Effector memory CD8-positive, alpha-beta T cell (primary cell): ENCODE measurements at regions not wholly inside any gene's neighbourhood (a gene's known extent, or its start where the extent isn't known, plus 50 kb on each side); places are given as distances from the start of the nearest gene placed in this dataset.

Experiments used
- ATAC-seq: fragments of 150-1000 bp; cut with Tn5 transposase; replicated peaks from 2 replicates; pipeline ENCODE4 v1.10.0; 2021; ENCODE audit warnings: mild to moderate bottlenecking, moderate library complexity
- DNase-seq, 3 experiments: peaks; one replicate each; pipeline ENCODE4 v3.0.0; 2021
- H3K27ac Mint-ChIP-seq, 2 donors: one replicate each; pipeline ENCODE4 v1.8.0; 2022; ENCODE audit warnings: mild to moderate bottlenecking in 2 of 2, mixed read lengths in 2 of 2, moderate library complexity in 2 of 2
- H3K27me3 Mint-ChIP-seq, 2 donors: one replicate each; pipeline ENCODE4 v1.8.0; 2022; ENCODE audit warnings: mixed read lengths in 2 of 2
- H3K36me3 Mint-ChIP-seq: one replicate; pipeline ENCODE4 v1.8.0; 2022; ENCODE audit warnings: mild to moderate bottlenecking, moderate library complexity, mixed read lengths; ENCODE audit not compliant: insufficient read depth
- H3K4me1 Mint-ChIP-seq, 2 donors: one replicate each; pipeline ENCODE4 v1.8.0; 2022; ENCODE audit warnings: low read depth in 2 of 2, mixed read lengths in 2 of 2
- H3K4me3 Mint-ChIP-seq, 2 donors: one replicate each; pipeline ENCODE4 v1.8.0; 2022; ENCODE audit warnings: mild to moderate bottlenecking in 2 of 2, mixed read lengths in 2 of 2, moderate library complexity in 2 of 2
- H3K9me3 Mint-ChIP-seq, 2 donors: one replicate each; pipeline ENCODE4 v1.8.0; 2022; ENCODE audit warnings: mixed read lengths in 2 of 2

DNA sequence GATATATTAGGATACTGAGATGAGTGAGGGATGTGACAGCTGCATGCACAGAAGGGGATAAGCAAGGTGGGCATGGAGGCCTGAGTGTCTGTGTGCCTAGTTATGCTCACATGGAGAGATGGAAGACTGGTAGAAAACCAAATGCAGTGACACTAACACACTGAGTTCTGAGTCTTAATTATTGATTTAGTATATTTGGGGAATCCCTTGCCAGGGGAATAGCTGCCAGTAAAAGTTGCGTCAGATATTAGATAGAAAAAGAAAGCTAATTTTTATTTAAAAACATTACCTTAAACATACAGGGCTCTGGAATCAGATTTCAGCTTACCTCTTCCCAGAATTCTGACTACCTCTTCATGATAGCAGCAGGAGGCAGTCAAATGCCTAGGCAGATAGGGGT, 620.5 kb downstream of the METTL15 start:
- no peak for DNase-seq
- peaks cover 0 to 4% of the 10 kb centered on the region in 2 donors for H3K9me3 Mint-ChIP-seq

DNA sequence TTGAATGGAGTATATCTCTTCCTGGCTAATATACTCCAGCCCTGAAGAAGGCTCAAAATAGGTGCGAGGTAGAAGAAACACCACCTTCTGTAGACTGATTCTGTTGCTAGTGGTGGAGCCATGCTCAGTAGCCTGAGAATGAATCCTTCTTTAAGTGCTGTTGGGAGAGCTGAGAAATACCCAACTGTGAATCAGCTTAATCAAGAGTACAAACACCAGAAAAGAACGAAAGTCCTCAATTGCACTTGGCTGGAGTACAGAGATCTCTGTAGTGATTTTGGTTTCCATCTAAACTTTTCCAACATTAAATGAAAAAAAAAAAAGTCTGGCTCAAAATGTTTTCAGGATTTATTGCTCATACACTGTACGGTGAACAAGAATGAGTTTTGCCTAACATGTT, 619.1 kb downstream of the METTL15 start:
- Mint-ChIP-seq H3K4me3 (no peak overlapping the region), H3K4me1 (no peaks in the 10 kb centered on the region), H3K27me3 (no peaks in the 10 kb centered on the region), H3K36me3 (no peaks in the 10 kb centered on the region), H3K27ac (no peak overlapping the region), H3K9me3 (no peaks in the 10 kb centered on the region)
- ATAC-seq = no peak
- DNase-seq = no peak

More for the DNA sequence above, 620.5 kb downstream of the METTL15 start:
- no peaks in the 10 kb centered on the region for H3K4me1 Mint-ChIP-seq
- no peaks in the 10 kb centered on the region for H3K36me3 Mint-ChIP-seq
- no peak overlapping the region for H3K27ac Mint-ChIP-seq
- no peaks in the 10 kb centered on the region for H3K27me3 Mint-ChIP-seq
- no peak for ATAC-seq
- H3K4me3 Mint-ChIP-seq = no peak overlapping the region

DNA sequence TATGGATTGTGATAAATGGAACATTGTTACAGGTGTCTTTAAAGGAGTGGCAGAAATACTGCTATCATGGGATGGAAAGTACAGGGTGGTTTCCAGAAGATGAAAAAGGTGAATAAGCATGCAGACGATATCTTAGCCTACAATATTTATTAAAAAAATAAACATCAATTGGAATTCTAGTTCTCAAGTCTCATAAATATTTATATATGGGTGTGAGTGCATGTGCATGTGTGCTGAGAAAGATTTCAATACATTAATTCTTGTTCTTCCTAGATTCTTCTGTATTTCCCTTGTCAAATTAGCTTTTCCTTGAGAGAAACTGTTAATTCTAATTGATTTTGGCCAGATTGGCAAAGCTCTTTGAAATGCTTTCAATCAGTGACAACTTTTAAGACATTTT, 618.2 kb downstream of the METTL15 start:
- H3K36me3 Mint-ChIP-seq = no peaks in the 10 kb centered on the region
- ATAC-seq (no peak), DNase-seq (no peak)
- H3K27ac Mint-ChIP-seq = no peak overlapping the region
- no peaks in the 10 kb centered on the region for H3K27me3 Mint-ChIP-seq
- H3K4me1 Mint-ChIP-seq = no peaks in the 10 kb centered on the region
- H3K9me3 Mint-ChIP-seq = no peaks in the 10 kb centered on the region
- no peak overlapping the region for H3K4me3 Mint-ChIP-seq

GRCh38 chr11:28715726-28716125, 607.5 kb downstream of the METTL15 start:
- ATAC-seq (no peak), DNase-seq (no peak)
- no peaks in the 10 kb centered on the region for H3K27me3 Mint-ChIP-seq
- no peaks in the 10 kb centered on the region for H3K36me3 Mint-ChIP-seq
- no peak overlapping the region for H3K27ac Mint-ChIP-seq
- H3K9me3 Mint-ChIP-seq = peaks cover 0 to 6% of the 10 kb centered on the region in 2 donors
- H3K4me3 Mint-ChIP-seq = no peak overlapping the region
- H3K4me1 Mint-ChIP-seq = no peaks in the 10 kb centered on the region

- H3K4me1 Mint-ChIP-seq = no peaks in the 10 kb centered on the region
- H3K27me3 Mint-ChIP-seq = no peaks in the 10 kb centered on the region
- peaks cover 0 to 6% of the 10 kb centered on the region in 2 donors for H3K9me3 Mint-ChIP-seq
- ATAC-seq = no peak
- H3K4me3 Mint-ChIP-seq = no peak overlapping the region
- H3K36me3 Mint-ChIP-seq = no peaks in the 10 kb centered on the region
- no peak overlapping the region for H3K27ac Mint-ChIP-seq
- DNase-seq = no peak
Observed at GRCh38 chr11:28713850-28714249, 605.7 kb downstream of the METTL15 start.

DNA sequence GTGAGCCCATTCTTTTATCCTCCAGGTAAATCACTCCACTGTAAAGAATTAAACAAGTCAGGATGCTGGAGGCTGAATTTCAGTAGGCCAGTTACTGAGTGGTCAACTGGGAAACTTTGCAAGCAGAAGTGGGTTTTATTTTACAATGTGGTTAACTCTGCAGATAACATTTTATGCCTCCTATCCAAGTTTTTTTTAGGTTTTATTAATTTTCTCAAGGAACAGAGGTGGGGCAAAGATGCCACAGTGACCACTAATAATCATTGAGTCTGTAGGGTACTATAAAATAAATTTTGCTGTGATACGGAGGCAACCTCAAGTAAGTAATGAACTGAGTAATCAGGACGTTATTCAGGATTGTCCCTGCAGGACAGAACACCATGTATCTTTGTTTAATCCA, 599.9 kb downstream of the METTL15 start:
- ATAC-seq (no peak), DNase-seq (no peak)
- Mint-ChIP-seq H3K4me1 (no peaks in the 10 kb centered on the region), H3K27ac (no peak overlapping the region), H3K36me3 (no peaks in the 10 kb centered on the region), H3K27me3 (no peaks in the 10 kb centered on the region), H3K4me3 (no peak overlapping the region), H3K9me3 (peaks cover 0 to 11% of the 10 kb centered on the region in 2 donors)

- Mint-ChIP-seq H3K36me3 (no peaks in the 10 kb centered on the region), H3K4me3 (no peak overlapping the region), H3K27me3 (no peaks in the 10 kb centered on the region), H3K9me3 (peaks cover 0 to 5% of the 10 kb centered on the region in 2 donors), H3K4me1 (no peaks in the 10 kb centered on the region), H3K27ac (no peak overlapping the region)
- DNase-seq = no peak
- no peak for ATAC-seq
Observed at GRCh38 chr11:28704801-28705200, 596.6 kb downstream of the METTL15 start.

- DNase-seq (no peak), ATAC-seq (no peak)
- no peaks in the 10 kb centered on the region for H3K27me3 Mint-ChIP-seq
- no peaks in the 10 kb centered on the region for H3K36me3 Mint-ChIP-seq
- H3K4me3 Mint-ChIP-seq = no peak overlapping the region
- H3K4me1 Mint-ChIP-seq = no peaks in the 10 kb centered on the region
- H3K9me3 Mint-ChIP-seq = peaks cover 4 to 6% of the 10 kb centered on the region in 2 donors
- H3K27ac Mint-ChIP-seq = no peak overlapping the region
Observed at GRCh38 chr11:28703371-28703770, 595.2 kb downstream of the METTL15 start.

DNA sequence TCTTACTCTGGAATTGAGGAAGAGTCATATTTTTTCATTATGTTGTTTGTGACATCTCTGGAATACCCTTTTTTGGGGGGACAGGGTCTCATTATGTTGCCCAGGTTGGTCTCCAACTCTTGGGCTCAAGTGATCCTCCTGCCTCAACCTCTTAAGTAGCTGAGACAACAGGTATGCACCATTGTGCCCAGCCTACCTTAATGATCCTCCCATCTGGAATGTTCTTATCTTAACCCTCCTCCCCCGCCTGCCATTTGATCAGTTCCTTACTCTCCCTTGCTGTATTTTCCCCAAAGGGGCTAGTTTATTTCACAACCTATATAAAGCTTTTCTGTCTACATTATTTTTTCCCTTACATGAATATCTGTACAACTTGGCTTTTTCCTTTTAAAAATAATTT, 594.7 kb downstream of the METTL15 start:
- no peak overlapping the region for H3K27ac Mint-ChIP-seq
- ATAC-seq = no peak
- no peak for DNase-seq

DNA sequence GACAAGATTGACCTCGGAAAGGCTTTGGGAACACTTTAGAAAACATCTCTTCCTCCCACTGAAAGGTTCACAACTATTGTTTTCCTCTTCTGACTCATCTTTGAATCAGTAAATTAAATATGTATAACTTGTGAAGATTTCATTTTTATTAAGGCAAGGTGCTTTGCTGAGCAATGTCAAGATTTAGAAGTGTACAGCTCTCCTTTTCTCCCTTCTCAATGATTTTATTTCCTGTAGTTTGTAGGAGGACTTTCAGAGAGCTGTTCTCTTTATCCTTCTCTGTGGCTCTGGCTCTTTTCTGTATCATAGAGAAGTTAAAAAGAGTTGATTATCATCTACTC, 594.2 kb downstream of the METTL15 start:
- ATAC-seq (no peak), DNase-seq (no peak)
- Mint-ChIP-seq H3K27ac (no peak overlapping the region), H3K36me3 (no peaks in the 10 kb centered on the region), H3K9me3 (peaks cover 7% of the 10 kb centered on the region in 2 donors), H3K4me3 (no peak overlapping the region), H3K4me1 (no peaks in the 10 kb centered on the region), H3K27me3 (no peaks in the 10 kb centered on the region)

More for the DNA sequence above, 594.7 kb downstream of the METTL15 start:
- no peaks in the 10 kb centered on the region for H3K36me3 Mint-ChIP-seq
- H3K4me3 Mint-ChIP-seq = no peak overlapping the region
- no peaks in the 10 kb centered on the region for H3K4me1 Mint-ChIP-seq
- no peaks in the 10 kb centered on the region for H3K27me3 Mint-ChIP-seq
- H3K9me3 Mint-ChIP-seq = peaks cover 7% of the 10 kb centered on the region in 2 donors

DNA sequence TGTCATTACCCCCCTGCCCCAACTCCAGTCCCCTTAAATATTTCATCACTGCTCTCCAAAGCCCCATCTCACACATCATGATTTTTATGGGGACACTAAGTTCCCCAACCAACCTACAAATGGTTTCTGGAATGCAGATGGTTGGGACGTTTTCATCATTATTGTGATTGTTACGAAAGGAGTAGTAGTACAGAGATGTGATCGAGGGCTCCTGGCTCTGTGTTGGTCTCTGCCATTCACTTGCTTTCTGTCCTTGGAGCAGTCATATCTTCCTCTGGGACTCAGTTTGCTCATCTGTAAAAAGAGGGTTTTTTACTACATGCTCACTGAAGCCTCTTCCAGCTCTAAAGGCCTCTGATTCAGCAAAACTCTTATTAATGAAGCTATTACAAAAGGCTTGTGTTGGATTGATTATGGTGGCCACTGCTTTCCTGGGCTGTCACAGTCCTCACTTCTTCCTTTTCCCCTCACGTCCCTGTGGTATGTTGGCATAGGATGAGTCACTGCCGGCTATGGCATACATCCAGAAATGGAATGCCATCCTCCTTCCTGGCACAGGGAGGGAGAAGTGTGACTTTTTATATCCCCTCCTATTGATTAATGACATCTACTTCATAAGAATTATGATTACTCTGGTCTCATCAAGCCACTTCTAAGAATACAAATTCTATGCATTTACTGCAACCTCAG, 593.7 kb downstream of the METTL15 start:
- Mint-ChIP-seq H3K9me3 (peaks cover 7% of the 10 kb centered on the region in 2 donors), H3K4me1 (no peaks in the 10 kb centered on the region), H3K27me3 (no peaks in the 10 kb centered on the region), H3K4me3 (no peak overlapping the region), H3K36me3 (no peaks in the 10 kb centered on the region), H3K27ac (no peak overlapping the region)
- ATAC-seq (no peak), DNase-seq (no peak)

GRCh38 chr11:28699701-28700100, 591.5 kb downstream of the METTL15 start:
- DNase-seq (no peak), ATAC-seq (no peak)
- Mint-ChIP-seq H3K9me3 (peaks cover 5 to 7% of the 10 kb centered on the region in 2 donors), H3K27ac (no peak overlapping the region), H3K4me3 (no peak overlapping the region), H3K36me3 (no peaks in the 10 kb centered on the region), H3K4me1 (no peaks in the 10 kb centered on the region), H3K27me3 (no peaks in the 10 kb centered on the region)

DNA sequence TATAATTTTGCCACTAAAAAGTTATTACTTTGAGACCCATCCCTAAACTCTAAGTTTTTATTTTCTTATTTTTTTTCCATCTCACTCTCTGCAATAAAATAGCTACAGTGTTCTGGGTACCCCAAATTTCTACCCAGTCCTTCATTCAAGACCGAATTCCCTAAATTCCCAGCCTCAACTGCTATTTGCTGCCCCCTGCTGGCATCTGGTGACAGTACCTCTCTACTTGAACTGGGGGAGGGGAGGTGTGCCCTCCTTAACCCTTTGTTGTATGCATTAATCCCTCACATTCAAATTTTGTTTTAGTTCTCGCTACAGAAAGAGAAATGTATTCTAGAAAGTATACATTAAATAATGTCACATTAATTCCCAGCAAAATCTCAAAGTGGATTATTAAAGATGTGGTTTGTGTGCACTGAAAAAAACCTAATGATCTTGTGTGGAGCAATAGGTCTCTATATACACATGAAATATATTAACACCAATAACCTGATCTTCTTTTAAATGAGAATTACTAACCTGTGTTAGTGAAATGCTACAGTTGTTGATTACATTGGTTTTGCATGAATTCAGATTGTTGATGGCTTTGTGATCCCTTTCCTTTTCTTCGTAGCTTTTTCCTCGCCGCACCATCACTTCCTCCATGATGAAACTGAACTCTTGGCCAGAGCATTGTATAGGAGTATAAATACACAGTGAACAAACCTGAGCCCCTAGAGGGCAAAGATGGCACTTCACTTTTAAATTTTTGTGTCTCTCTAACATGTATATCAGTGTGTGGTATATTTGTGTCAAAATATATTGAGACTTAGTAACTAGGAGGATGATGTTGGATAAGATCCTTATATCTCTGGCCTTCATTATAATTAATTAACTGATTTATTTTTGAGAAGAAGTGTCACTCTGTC, 590.0 kb downstream of the METTL15 start:
- ATAC-seq (no peak), DNase-seq (no peak)
- Mint-ChIP-seq H3K36me3 (no peaks in the 10 kb centered on the region), H3K9me3 (peaks cover 4 to 7% of the 10 kb centered on the region in 2 donors), H3K4me1 (no peaks in the 10 kb centered on the region), H3K27ac (no peak overlapping the region), H3K27me3 (no peaks in the 10 kb centered on the region), H3K4me3 (no peak overlapping the region)

DNA sequence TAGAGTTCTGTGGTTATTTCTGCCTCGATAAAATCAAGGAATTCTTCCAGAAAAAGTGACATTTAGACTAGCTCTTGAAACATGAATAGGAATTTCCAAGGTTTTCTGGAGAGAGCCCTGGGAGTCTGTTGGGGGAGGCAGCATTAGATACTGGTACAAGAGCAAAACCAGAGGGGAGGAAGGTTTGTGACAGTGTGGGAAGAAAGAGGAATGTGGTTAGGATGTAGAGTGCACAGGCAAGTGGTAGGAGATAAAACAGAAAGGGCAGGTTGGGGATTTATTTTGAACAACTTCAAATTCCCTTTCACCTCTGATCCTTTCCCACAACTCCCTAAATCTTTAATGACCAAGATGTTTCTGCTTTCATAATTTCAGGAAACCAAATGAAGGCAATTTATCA, 588.4 kb downstream of the METTL15 start:
- H3K4me3 Mint-ChIP-seq = no peak overlapping the region
- ATAC-seq (no peak), DNase-seq (no peak)
- H3K9me3 Mint-ChIP-seq = peaks cover 7% of the 10 kb centered on the region in 2 donors
- H3K27ac Mint-ChIP-seq = no peak overlapping the region
- H3K4me1 Mint-ChIP-seq = no peaks in the 10 kb centered on the region
- no peaks in the 10 kb centered on the region for H3K36me3 Mint-ChIP-seq
- no peaks in the 10 kb centered on the region for H3K27me3 Mint-ChIP-seq
